ENCODE measurements at regions not wholly inside any gene's neighbourhood (a gene's known extent, or its start where the extent isn't known, plus 50 kb on each side); places are given as distances from the start of the nearest gene placed in this dataset.

GRCh38 chr3:182305881-182306665 is 487.2 kb upstream of the ATP11B start:
- Mint-ChIP-seq H3K27ac (no peak overlapping the region), H3K4me1 (ENCODE audit: low read depth) (peaks cover 25% of the 10 kb centered on the region), H3K4me3 (ENCODE audit: low read depth) (no peak overlapping the region), H3K36me3 (ENCODE audit: insufficient read depth) (no peaks in the 10 kb centered on the region), H3K9me3 (ENCODE audit: low read depth) (no peaks in the 10 kb centered on the region), H3K27me3 (no peaks in the 10 kb centered on the region)
- TF ChIP-seq CTCF (IDR thresholded peaks at IDR 0.05; ENCODE audit: unreplicated experiment), result no peak
- no peak for DNase-seq (ENCODE audit: low spot score, unreplicated experiment)

DNA sequence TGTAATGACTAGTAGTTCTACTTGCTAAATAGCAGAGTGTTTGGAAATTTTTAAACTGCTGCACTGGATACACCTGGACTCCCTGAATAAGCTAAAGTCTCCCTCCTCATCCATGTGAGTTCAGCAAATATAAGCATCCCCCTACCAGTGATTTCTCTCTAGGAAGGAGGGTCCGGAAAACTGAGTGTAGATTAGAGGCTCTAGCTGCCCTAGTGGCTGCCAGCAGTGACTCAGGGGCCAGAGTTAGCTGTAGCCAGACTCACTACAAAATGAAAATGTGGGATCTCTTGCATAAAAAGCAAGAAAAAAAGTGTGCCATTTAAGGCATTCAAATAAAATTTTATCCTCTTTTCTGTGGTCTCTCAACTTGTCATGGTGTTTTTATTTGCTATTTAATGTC is 485.0 kb upstream of the ATP11B start:
- Mint-ChIP-seq H3K4me3 (ENCODE audit: low read depth) (no peak overlapping the region), H3K9me3 (ENCODE audit: low read depth) (peaks cover 10% of the 10 kb centered on the region), H3K27ac (no peak overlapping the region), H3K27me3 (no peaks in the 10 kb centered on the region), H3K4me1 (ENCODE audit: low read depth) (peaks cover 6% of the 10 kb centered on the region), H3K36me3 (ENCODE audit: insufficient read depth) (peaks cover 2% of the 10 kb centered on the region)
- DNase-seq (ENCODE audit: low spot score, unreplicated experiment), result no peak
- TF ChIP-seq CTCF (IDR thresholded peaks at IDR 0.05; ENCODE audit: unreplicated experiment), result no peak

- Mint-ChIP-seq H3K27ac (no peak overlapping the region), H3K4me3 (ENCODE audit: low read depth) (no peak overlapping the region), H3K27me3 (no peaks in the 10 kb centered on the region), H3K9me3 (ENCODE audit: low read depth) (peaks cover 13% of the 10 kb centered on the region), H3K4me1 (ENCODE audit: low read depth) (peaks cover 6% of the 10 kb centered on the region), H3K36me3 (ENCODE audit: insufficient read depth) (peaks cover 2% of the 10 kb centered on the region)
- DNase-seq (ENCODE audit: low spot score, unreplicated experiment), result no peak
- no peak for TF ChIP-seq CTCF (IDR thresholded peaks at IDR 0.05; ENCODE audit: unreplicated experiment)
These were observed 484.2 kb upstream of the ATP11B start for GRCh38 chr3:182309120-182309519.

DNA sequence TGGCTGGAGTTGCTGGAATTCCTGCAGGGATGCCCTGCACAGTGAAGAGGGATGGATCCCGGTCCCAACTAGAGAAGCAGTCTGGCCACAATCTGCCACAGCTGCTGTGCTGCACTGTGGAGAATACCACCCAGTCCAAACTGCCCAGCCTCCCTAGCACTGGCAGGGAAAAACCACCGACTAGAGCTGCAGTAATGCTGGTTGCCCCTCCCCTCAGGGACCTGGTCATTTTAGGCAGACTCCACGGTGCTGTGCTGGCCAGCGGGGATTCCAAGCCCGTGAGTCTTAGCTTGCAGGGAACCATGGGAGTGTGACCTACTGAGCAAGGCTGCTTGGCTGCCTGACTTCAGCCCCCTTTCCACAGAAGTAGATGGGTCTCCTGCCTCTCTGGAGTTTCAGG is 478.0 kb upstream of the ATP11B start:
- H3K4me1 Mint-ChIP-seq (ENCODE audit: low read depth), result peaks cover 5% of the 10 kb centered on the region
- H3K36me3 Mint-ChIP-seq (ENCODE audit: insufficient read depth), result peaks cover 8% of the 10 kb centered on the region
- H3K27me3 Mint-ChIP-seq, result no peaks in the 10 kb centered on the region
- peaks cover 52% of the 10 kb centered on the region for H3K9me3 Mint-ChIP-seq (ENCODE audit: low read depth)
- no peak overlapping the region for H3K27ac Mint-ChIP-seq
- H3K4me3 Mint-ChIP-seq (ENCODE audit: low read depth), result no peak overlapping the region
- DNase-seq (ENCODE audit: low spot score, unreplicated experiment), result no peak
- TF ChIP-seq CTCF (IDR thresholded peaks at IDR 0.05; ENCODE audit: unreplicated experiment), result no peak

DNA sequence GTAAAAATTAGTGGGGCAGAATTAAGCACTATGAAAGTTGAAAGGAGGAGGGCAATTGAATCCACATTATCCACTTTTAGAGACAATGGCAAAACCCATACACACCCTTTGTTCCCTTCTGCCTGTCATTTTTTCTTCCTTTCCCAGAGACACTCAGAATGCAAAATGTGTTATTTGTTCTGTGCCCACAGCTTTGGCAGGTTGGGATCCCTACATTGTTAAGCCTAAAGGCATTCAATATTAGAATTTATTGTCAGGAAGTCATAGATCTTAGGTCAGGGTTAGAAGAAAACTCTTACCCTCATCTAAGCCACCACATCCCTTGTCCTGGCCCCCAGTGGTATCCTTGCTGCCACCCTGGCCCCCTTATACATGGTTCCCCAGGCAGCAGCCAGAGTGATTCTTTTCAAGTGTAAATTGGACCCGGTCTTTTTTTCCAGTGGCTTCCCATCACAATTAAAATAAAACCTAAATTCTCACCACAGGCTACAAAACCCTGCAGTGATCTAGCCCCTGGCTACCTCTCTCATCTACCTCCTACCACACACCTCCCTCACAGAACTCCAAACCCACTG is 470.1 kb upstream of the ATP11B start:
- Mint-ChIP-seq H3K27ac (no peak overlapping the region), H3K27me3 (no peaks in the 10 kb centered on the region), H3K9me3 (ENCODE audit: low read depth) (peaks cover 22% of the 10 kb centered on the region), H3K4me3 (ENCODE audit: low read depth) (no peak overlapping the region), H3K36me3 (ENCODE audit: insufficient read depth) (peaks cover 6% of the 10 kb centered on the region), H3K4me1 (ENCODE audit: low read depth) (no peaks in the 10 kb centered on the region)
- no peak for TF ChIP-seq CTCF (IDR thresholded peaks at IDR 0.05; ENCODE audit: unreplicated experiment)
- DNase-seq (ENCODE audit: low spot score, unreplicated experiment), result no peak

Data from progenitor cell of endocrine pancreas (in vitro differentiated cells).